ENCODE measurements at regions not wholly inside any gene's neighbourhood (a gene's known extent, or its start where the extent isn't known, plus 50 kb on each side); places are given as distances from the start of the nearest gene placed in this dataset.

- TF ChIP-seq KLF8 (tag by site-specific recombination; IDR thresholded peaks at IDR 0.05) (no peak), ZBTB26 (tag by site-specific recombination; optimal IDR thresholded peaks at IDR 0.05) (no peak), ZNF449 (tag by site-specific recombination; IDR thresholded peaks at IDR 0.05) (no peak), OSR2 (tag by site-specific recombination; IDR thresholded peaks at IDR 0.05) (no peak), ZBTB1 (tag by site-specific recombination; IDR thresholded peaks at IDR 0.05) (no peak), ZNF510 (tag by site-specific recombination; IDR thresholded peaks at IDR 0.05; ENCODE audit: insufficient replicate concordance) (no peak), ZNF561 (tag by site-specific recombination; IDR thresholded peaks at IDR 0.05; ENCODE audit: borderline replicate concordance) (no peak), ZNF558 (tag by site-specific recombination; IDR thresholded peaks at IDR 0.05) (no peak)
Measured at GRCh38 chr5:4036861-4037260, 441.2 kb downstream of the IRX1 start (continued).

GRCh38 chr5:4038994-4039393 lies 443.4 kb downstream of the IRX1 start:
- Histone ChIP-seq H3K27ac (ENCODE audit: extremely low read depth, low read depth, low read length) (no peak overlapping the region), H3K9me3 (ENCODE audit: control insufficient read depth, insufficient read depth, low read depth, low read length) (no peaks in the 10 kb centered on the region), H3K36me3 (ENCODE audit: control insufficient read depth in 2 of 2, insufficient read depth in 1 of 2, low read length in 2 of 2) (no peaks in the 10 kb centered on the region), H3K4me1 (ENCODE audit: control insufficient read depth, insufficient read depth, low read length) (no peaks in the 10 kb centered on the region), H3K4me3 (ENCODE audit: low read depth, low read length) (no peak overlapping the region)
- CTCF ChIA-PET, result no interaction called here
- POLR2A ChIA-PET, result no interaction called here
- TF ChIP-seq YY2 (tag by site-specific recombination; IDR thresholded peaks at IDR 0.05), result no peak
- TF ChIP-seq ZBTB8A (tag by site-specific recombination; IDR thresholded peaks at IDR 0.05), result no peak
- no peak for TF ChIP-seq ZBTB6 (tag by site-specific recombination; IDR thresholded peaks at IDR 0.05)
- TF ChIP-seq SP7 (tag by site-specific recombination; IDR thresholded peaks at IDR 0.05), result no peak
- TF ChIP-seq ZNF202 (tag by site-specific recombination; IDR thresholded peaks at IDR 0.05; ENCODE audit: borderline replicate concordance), result no peak
- TF ChIP-seq ZBTB21 (tag by site-specific recombination; IDR thresholded peaks at IDR 0.05), result no peak
- no peak for TF ChIP-seq ZNF623 (tag by site-specific recombination; IDR thresholded peaks at IDR 0.05)
- no peak for TF ChIP-seq REST (tag by site-specific recombination; IDR thresholded peaks at IDR 0.05)
- no peak for TF ChIP-seq FEZF1 (tag by site-specific recombination; IDR thresholded peaks at IDR 0.05)
- TF ChIP-seq ZNF350 (tag by site-specific recombination; IDR thresholded peaks at IDR 0.05), result no peak
- TF ChIP-seq ZBTB48 (tag by site-specific recombination; IDR thresholded peaks at IDR 0.05), result no peak
- TF ChIP-seq MEIS1 (CRISPR knock-in tag; IDR thresholded peaks at IDR 0.05; ENCODE audit: borderline replicate concordance), result no peak
- TF ChIP-seq ZNF580 (tag by site-specific recombination; IDR thresholded peaks at IDR 0.05), result no peak
